Mesendoderm (in vitro differentiated cells): ENCODE measurements at regions not wholly inside any gene's neighbourhood (a gene's known extent, or its start where the extent isn't known, plus 50 kb on each side); places are given as distances from the start of the nearest gene placed in this dataset.

ENCODE experiments used
- DNase-seq: peaks from one replicate; pipeline ENCODE4 v3.0.0; 2013
- H2AK5ac ChIP-seq: 2 replicates; pipeline ENCODE4 v1.6.1; 2013; ENCODE audit warnings: low read length, inconsistent platforms
- H2BK120ac ChIP-seq: 2 replicates; pipeline ENCODE4 v1.6.1; 2013; ENCODE audit warnings: low read depth, mild to moderate bottlenecking, low read length, moderate library complexity, mixed read lengths
- H2BK15ac ChIP-seq: replicated peaks from 2 replicates; pipeline ENCODE4 v1.6.1; 2013; ENCODE audit warnings: low read depth, mild to moderate bottlenecking, moderate library complexity
- H2BK5ac ChIP-seq: 2 replicates; pipeline ENCODE4 v1.6.1; 2013; ENCODE audit warnings: low read length, inconsistent platforms
- H3K18ac ChIP-seq: 2 replicates; pipeline ENCODE4 v1.6.1; 2013; ENCODE audit warnings: mild to moderate bottlenecking, low read length, mixed read lengths
- H3K23ac ChIP-seq: one replicate; pipeline ENCODE4 v1.6.1; 2013; ENCODE audit warnings: low read length
- H3K27ac ChIP-seq: 2 replicates; pipeline ENCODE4 v1.5.1; 2013; ENCODE audit warnings: low read depth, mild to moderate bottlenecking, inconsistent platforms, low read length, moderate library complexity
- H3K27me3 ChIP-seq: 2 replicates; pipeline ENCODE4 v1.6.1; 2013; ENCODE audit warnings: low read length, control low read depth, mild to moderate bottlenecking, inconsistent platforms; ENCODE audit not compliant: insufficient read depth, poor library complexity
- H3K36me3 ChIP-seq: 2 replicates; pipeline ENCODE4 v1.6.1; 2013; ENCODE audit warnings: low read length, inconsistent platforms; ENCODE audit not compliant: control insufficient read depth, insufficient read depth
- H3K4ac ChIP-seq: one replicate; pipeline ENCODE4 v1.6.1; 2013; ENCODE audit warnings: low read depth, mild to moderate bottlenecking, low read length, moderate library complexity
- H3K4me1 ChIP-seq: 2 replicates; pipeline ENCODE4 v1.6.1; 2013; ENCODE audit warnings: low read depth, low read length, inconsistent platforms; ENCODE audit not compliant: control insufficient read depth
- H3K4me2 ChIP-seq: 2 replicates; pipeline ENCODE4 v1.6.1; 2013; ENCODE audit warnings: low read length
- H3K4me3 ChIP-seq: 2 replicates; pipeline ENCODE4 v1.5.1; 2013; ENCODE audit warnings: mild to moderate bottlenecking, low read length
- H3K56ac ChIP-seq: one replicate; pipeline ENCODE4 v1.6.1; 2013; ENCODE audit warnings: low read length
- H3K79me1 ChIP-seq: 2 replicates; pipeline ENCODE4 v1.6.1; 2013; ENCODE audit warnings: low read length, inconsistent platforms
- H3K79me2 ChIP-seq: 2 replicates; pipeline ENCODE4 v1.6.1; 2013; ENCODE audit warnings: mild to moderate bottlenecking, low read length; ENCODE audit not compliant: control insufficient read depth, insufficient read depth
- H3K9ac ChIP-seq: 2 replicates; pipeline ENCODE4 v1.6.1; 2013; ENCODE audit warnings: low read length, inconsistent platforms
- H4K5ac ChIP-seq: one replicate; pipeline ENCODE4 v1.6.1; 2013; ENCODE audit warnings: low read length
- H4K8ac ChIP-seq: one replicate; pipeline ENCODE4 v1.6.1; 2013; ENCODE audit warnings: low read depth, mild to moderate bottlenecking, control low read depth, low read length, moderate library complexity
- WGBS: extraction: QIAGEN DNeasy Blood & Tissue Kit; methylation state at CpG from one replicate; pipeline ENCODE4 v1.1.7; 2013; ENCODE audit warnings: low lambda C conversion rate, missing lambda C conversion rate; ENCODE audit not compliant: insufficient coverage; ENCODE audit errors: extremely low coverage; 5-methylcytosine and 5-hydroxymethylcytosine counted together

- no peak overlapping the region for H4K5ac ChIP-seq
- no peak overlapping the region for H3K23ac ChIP-seq
- H3K4me2 ChIP-seq = no peak overlapping the region
- no peak overlapping the region for H3K4me3 ChIP-seq
- no peak overlapping the region for H4K8ac ChIP-seq
- H3K9ac ChIP-seq = no peak overlapping the region
- H2BK120ac ChIP-seq = no peak overlapping the region
- H3K79me1 ChIP-seq = no peaks in the 10 kb centered on the region
- no peak overlapping the region for H3K18ac ChIP-seq
- DNase-seq = no peak
- H2BK15ac ChIP-seq = no peak overlapping the region
- H2BK5ac ChIP-seq = no peak overlapping the region
- no peak overlapping the region for H3K56ac ChIP-seq
- no peak overlapping the region for H3K27ac ChIP-seq
- no peaks in the 10 kb centered on the region for H3K79me2 ChIP-seq
- H2AK5ac ChIP-seq = no peak overlapping the region
- H3K36me3 ChIP-seq = no peaks in the 10 kb centered on the region
- WGBS = no CpG with 5 or more reads among the region's 3 CpGs
- no peaks in the 10 kb centered on the region for H3K27me3 ChIP-seq
- H3K4ac ChIP-seq = no peak overlapping the region
- H3K4me1 ChIP-seq = peaks cover 3% of the 10 kb centered on the region
Observed at GRCh38 chr12:88944397-88944796, 364.1 kb upstream of the KITLG start.

GRCh38 chr12:88940854-88941253, 360.6 kb upstream of the KITLG start:
- Histone ChIP-seq H2BK5ac (no peak overlapping the region), H3K4me3 (no peak overlapping the region), H2BK15ac (no peak overlapping the region), H4K5ac (no peak overlapping the region), H3K27ac (no peak overlapping the region), H3K4me1 (peaks cover 3% of the 10 kb centered on the region), H3K27me3 (no peaks in the 10 kb centered on the region), H3K23ac (no peak overlapping the region), H3K56ac (no peak overlapping the region), H4K8ac (no peak overlapping the region), H2BK120ac (no peak overlapping the region), H3K9ac (no peak overlapping the region), H3K4ac (no peak overlapping the region), H3K36me3 (no peaks in the 10 kb centered on the region), H3K79me1 (no peaks in the 10 kb centered on the region), H3K79me2 (no peaks in the 10 kb centered on the region), H3K4me2 (no peak overlapping the region), H2AK5ac (no peak overlapping the region), H3K18ac (no peak overlapping the region)
- no peak for DNase-seq
- WGBS = no CpG with 5 or more reads among the region's 2 CpGs

- no peak overlapping the region for H3K4me2 ChIP-seq
- H3K4me3 ChIP-seq = no peak overlapping the region
- DNase-seq = no peak
- no peak overlapping the region for H2BK5ac ChIP-seq
- no peak overlapping the region for H4K5ac ChIP-seq
- no peak overlapping the region for H3K4ac ChIP-seq
- H2BK120ac ChIP-seq = no peak overlapping the region
- H3K79me2 ChIP-seq = no peaks in the 10 kb centered on the region
- no peak overlapping the region for H2BK15ac ChIP-seq
- peak overlapping the region; percentile 18 for H3K56ac ChIP-seq
- H3K23ac ChIP-seq = no peak overlapping the region
- H2AK5ac ChIP-seq = no peak overlapping the region
- H3K27me3 ChIP-seq = no peaks in the 10 kb centered on the region
- no peak overlapping the region for H4K8ac ChIP-seq
- H3K79me1 ChIP-seq = no peaks in the 10 kb centered on the region
- H3K27ac ChIP-seq = no peak overlapping the region
- WGBS = no CpG with 5 or more reads among the region's 3 CpGs
- H3K4me1 ChIP-seq = peaks cover 4% of the 10 kb centered on the region
- no peak overlapping the region for H3K9ac ChIP-seq
- H3K18ac ChIP-seq = no peak overlapping the region
- H3K36me3 ChIP-seq = no peaks in the 10 kb centered on the region
Observed at GRCh38 chr12:88935856-88936255, 355.6 kb upstream of the KITLG start.

- no peak overlapping the region for H4K8ac ChIP-seq
- no CpG with 5 or more reads among the region's 3 CpGs for WGBS
- no peak overlapping the region for H3K4me2 ChIP-seq
- H3K18ac ChIP-seq = peak overlapping the region; percentile 39
- H3K56ac ChIP-seq = no peak overlapping the region
- no peak overlapping the region for H3K4me3 ChIP-seq
- H2BK5ac ChIP-seq = no peak overlapping the region
- H3K4ac ChIP-seq = no peak overlapping the region
- H2BK120ac ChIP-seq = no peak overlapping the region
- H3K79me1 ChIP-seq = no peaks in the 10 kb centered on the region
- no peak overlapping the region for H3K23ac ChIP-seq
- no peak overlapping the region for H2AK5ac ChIP-seq
- H3K4me1 ChIP-seq = peaks cover 4% of the 10 kb centered on the region
- H4K5ac ChIP-seq = no peak overlapping the region
- H2BK15ac ChIP-seq = peak overlapping the region; percentile 85
- no peak overlapping the region for H3K9ac ChIP-seq
- H3K79me2 ChIP-seq = no peaks in the 10 kb centered on the region
- H3K36me3 ChIP-seq = no peaks in the 10 kb centered on the region
- no peak overlapping the region for H3K27ac ChIP-seq
- no peaks in the 10 kb centered on the region for H3K27me3 ChIP-seq
- no peak for DNase-seq
Observed at GRCh38 chr12:88934163-88934747, 354.0 kb upstream of the KITLG start.

GRCh38 chr12:88932457-88932856, 352.2 kb upstream of the KITLG start:
- Histone ChIP-seq H3K23ac (no peak overlapping the region), H2BK15ac (no peak overlapping the region), H3K18ac (peak overlapping the region; percentile 75), H3K4me2 (no peak overlapping the region), H3K56ac (no peak overlapping the region), H3K79me1 (no peaks in the 10 kb centered on the region), H4K5ac (no peak overlapping the region), H3K79me2 (no peaks in the 10 kb centered on the region), H3K4me1 (peaks cover 4% of the 10 kb centered on the region), H3K4me3 (no peak overlapping the region), H3K36me3 (no peaks in the 10 kb centered on the region), H3K4ac (no peak overlapping the region), H4K8ac (no peak overlapping the region), H2AK5ac (no peak overlapping the region), H3K27me3 (no peaks in the 10 kb centered on the region), H3K27ac (no peak overlapping the region), H2BK5ac (no peak overlapping the region), H2BK120ac (no peak overlapping the region), H3K9ac (no peak overlapping the region)
- WGBS = no CpG with 5 or more reads among the region's 2 CpGs
- no peak for DNase-seq

GRCh38 chr12:88931598-88931997, 351.3 kb upstream of the KITLG start:
- H2BK15ac ChIP-seq = no peak overlapping the region
- H3K4ac ChIP-seq = no peak overlapping the region
- no peak overlapping the region for H3K56ac ChIP-seq
- no peaks in the 10 kb centered on the region for H3K36me3 ChIP-seq
- H2BK120ac ChIP-seq = no peak overlapping the region
- no peak overlapping the region for H2BK5ac ChIP-seq
- no peak overlapping the region for H3K4me3 ChIP-seq
- H3K27ac ChIP-seq = no peak overlapping the region
- no peak overlapping the region for H2AK5ac ChIP-seq
- no peaks in the 10 kb centered on the region for H3K79me1 ChIP-seq
- DNase-seq = peak; percentile 66
- H4K5ac ChIP-seq = no peak overlapping the region
- no peak overlapping the region for H3K4me2 ChIP-seq
- H3K9ac ChIP-seq = no peak overlapping the region
- no peak overlapping the region for H3K23ac ChIP-seq
- H4K8ac ChIP-seq = no peak overlapping the region
- H3K4me1 ChIP-seq = peaks cover 4% of the 10 kb centered on the region
- no peaks in the 10 kb centered on the region for H3K79me2 ChIP-seq
- WGBS = no CpG with 5 or more reads among the region's 3 CpGs
- H3K18ac ChIP-seq = no peak overlapping the region
- H3K27me3 ChIP-seq = no peaks in the 10 kb centered on the region
